Testis (tissue), 2 donors: ENCODE measurements at regions not wholly inside any gene's neighbourhood (a gene's known extent, or its start where the extent isn't known, plus 50 kb on each side); places are given as distances from the start of the nearest gene placed in this dataset.

Experiments
- CTCF ChIP-seq, 3 experiments: fragments of 450-650 bp in 2 of 3; fragments of 200-600 bp in 1 of 3; sonication (generic) in 1 of 3; IDR thresholded peaks; one replicate each; pipeline ENCODE4 v1.5.1; 2016 to 2019; ENCODE audit warnings: antibody characterized with exemption in 3 of 3, mild to moderate bottlenecking in 2 of 3, moderate library complexity in 1 of 3
- POLR2A ChIP-seq: fragments of 450-650 bp; IDR thresholded peaks from one replicate; pipeline ENCODE4 v1.6.1; 2017; ENCODE audit warnings: antibody characterized with exemption, mild to moderate bottlenecking, moderate library complexity

- TF ChIP-seq CTCF (IDR thresholded peaks at IDR 0.05) (no peak), POLR2A (no peak)
Measured at GRCh38 chrX:19174401-19175025, 52.2 kb upstream of the ADGRG2 start.
